ENCODE measurements at regions not wholly inside any gene's neighbourhood (a gene's known extent, or its start where the extent isn't known, plus 50 kb on each side); places are given as distances from the start of the nearest gene placed in this dataset.

- no peak overlapping the region for H3K23ac ChIP-seq (ENCODE audit: low read depth, low read length)
- DNase-seq = no peak
- in situ Hi-C loops (cut with MboI; ENCODE audit: low sequenced_read_pairs) = no loop called here
Measured at GRCh38 chr20:24741493-24742072, 207.5 kb upstream of the CST7 start.

More at GRCh38 chr20:24741493-24742072, 207.5 kb upstream of the CST7 start:
- dilution Hi-C loops (cut with HindIII; ENCODE audit: low sequenced_read_pairs, unreplicated experiment) (no loop called here), intact Hi-C loops (cut with micrococcal nuclease) (no loop called here)
- H4K20me1 ChIP-seq (ENCODE audit: insufficient read depth, low read length) = no peaks in the 10 kb centered on the region
- no peak overlapping the region for H4K5ac ChIP-seq (ENCODE audit: low read depth, low read length)
- H2BK20ac ChIP-seq (ENCODE audit: low read depth, low read length) = no peak overlapping the region
- BruUV-seq (replicated peaks) = no TSS peak
- ATAC-seq (ENCODE audit: low read depth) = no peak
- H3K56ac ChIP-seq (ENCODE audit: extremely low read depth, insufficient read depth, low read length) = no peak overlapping the region
- ChIA-PET POLR2A (ENCODE audit: unreplicated experiment) (no interaction called here), CTCF (no interaction called here)
- H3K9me1 ChIP-seq (ENCODE audit: insufficient read depth, low read length) = no peaks in the 10 kb centered on the region
- peaks cover 3% of the 10 kb centered on the region; the same call in 1 of the 2 replicates for H3K4me1 ChIP-seq (ENCODE audit: control insufficient read depth, insufficient read depth, low read length)
- no peak overlapping the region for H4K8ac ChIP-seq (ENCODE audit: low read depth in 2 of 2, low read length in 2 of 2)
- H3K9ac ChIP-seq (ENCODE audit: low read depth, low read length) = no peak overlapping the region
- no peak overlapping the region for H3K14ac ChIP-seq (replicated peaks; ENCODE audit: low read depth, low read length)
- H3K36me3 ChIP-seq (ENCODE audit: control insufficient read depth, insufficient read depth, low read length) = no peaks in the 10 kb centered on the region
- peaks cover 24% of the 10 kb centered on the region for H3K27me3 ChIP-seq (ENCODE audit: control insufficient read depth, insufficient read depth, low read length)
- no peaks in the 10 kb centered on the region for H3K79me1 ChIP-seq (ENCODE audit: low read depth in 1 of 2, low read length in 2 of 2)
- no peak overlapping the region for H2AK9ac ChIP-seq (replicated peaks; ENCODE audit: low read depth, low read length, poor library complexity)
- no peak overlapping the region for H2AFZ ChIP-seq (replicated peaks; ENCODE audit: low read length, poor library complexity)
- H3K18ac ChIP-seq (ENCODE audit: low read depth, low read length) = no peak overlapping the region
- H2AK5ac ChIP-seq (ENCODE audit: low read depth, low read length) = no peak overlapping the region
- H2BK5ac ChIP-seq (ENCODE audit: low read depth, low read length, poor library complexity, severe bottlenecking) = no peak overlapping the region
- TF ChIP-seq ELK1 (IDR thresholded peaks at IDR 0.05; ENCODE audit: borderline replicate concordance, low read depth, low read length) (no peak), CTCF (conservative IDR thresholded peaks at IDR 0.05; ENCODE audit: low read depth, low read length) (no peak), USF2 (IDR thresholded peaks at IDR 0.05; ENCODE audit: low read depth, low read length) (no peak), MAFK (IDR thresholded peaks at IDR 0.05; ENCODE audit: low read depth, low read length) (no peak), RAD21 (IDR thresholded peaks at IDR 0.05; ENCODE audit: low read length) (no peak), SMC3 (IDR thresholded peaks at IDR 0.05; ENCODE audit: low read depth, low read length) (no peak), FOS (IDR thresholded peaks at IDR 0.05; ENCODE audit: low read depth, low read length) (no peak), RCOR1 (IDR thresholded peaks at IDR 0.05; ENCODE audit: insufficient replicate concordance, low read length) (no peak), NFE2L2 (IDR thresholded peaks at IDR 0.05; ENCODE audit: low read depth, low read length) (no peak), RFX5 (IDR thresholded peaks at IDR 0.05; ENCODE audit: low read depth, low read length) (no peak)
- no peak overlapping the region for H2BK15ac ChIP-seq (ENCODE audit: low read depth, low read length)
- H3K4me2 ChIP-seq (ENCODE audit: low read depth, low read length) = no peak overlapping the region
- no peak overlapping the region for H3K4me3 ChIP-seq (ENCODE audit: insufficient read depth, low read depth, low read length)
- no peak overlapping the region for H3K27ac ChIP-seq (ENCODE audit: insufficient read depth, low read length)
- no peak overlapping the region for H3K4ac ChIP-seq (ENCODE audit: low read depth, low read length)
- no peaks in the 10 kb centered on the region for H3K9me3 ChIP-seq (ENCODE audit: control insufficient read depth, insufficient read depth, low read length)
- H4K91ac ChIP-seq (ENCODE audit: insufficient read depth, low read depth, low read length) = no peak overlapping the region
- no peak overlapping the region for H2BK120ac ChIP-seq (ENCODE audit: low read depth, low read length)
- 63% methylated on average over 4 of the region's 11 CpGs; no CpG with 5 or more reads in 1 of the 2 experiments for WGBS, 2 experiments (ENCODE audit: extremely low coverage in 2 of 2, insufficient read length in 1 of 2)
